H9 (cell line): ENCODE measurements at regions not wholly inside any gene's neighbourhood (a gene's known extent, or its start where the extent isn't known, plus 50 kb on each side); places are given as distances from the start of the nearest gene placed in this dataset.

Source experiments
- DNase-seq: peaks from one replicate; pipeline ENCODE4 v3.0.0-alpha.2; 2017
- H2AFZ ChIP-seq: one replicate; pipeline ENCODE4 v1.6.1; 2013; ENCODE audit warnings: mild to moderate bottlenecking, low read length, control low read depth, moderate library complexity
- H2AK5ac ChIP-seq: 2 replicates; pipeline ENCODE4 v1.6.1; 2013; ENCODE audit warnings: low read length, control low read depth, mixed read lengths; ENCODE audit not compliant: insufficient read length
- H2BK120ac ChIP-seq: one replicate; pipeline ENCODE4 v1.6.1; 2013; ENCODE audit warnings: low read depth, mild to moderate bottlenecking, low read length, control low read depth, inconsistent platforms; ENCODE audit not compliant: poor library complexity, severe bottlenecking
- H2BK12ac ChIP-seq: 2 replicates; pipeline ENCODE4 v1.6.1; 2013; ENCODE audit warnings: low read length, control low read depth, mixed read lengths, low read depth; ENCODE audit not compliant: insufficient read length
- H2BK15ac ChIP-seq: 2 replicates; pipeline ENCODE4 v1.6.1; 2013; ENCODE audit warnings: low read depth, low read length, control low read depth
- H2BK20ac ChIP-seq: one replicate; pipeline ENCODE4 v1.6.1; 2013; ENCODE audit warnings: low read depth, mild to moderate bottlenecking, low read length, control low read depth, inconsistent platforms; ENCODE audit not compliant: poor library complexity, severe bottlenecking
- H2BK5ac ChIP-seq: 2 replicates; pipeline ENCODE4 v1.6.1; 2013; ENCODE audit warnings: low read length, control low read depth, mixed read lengths; ENCODE audit not compliant: insufficient read length
- H3K14ac ChIP-seq: 2 replicates; pipeline ENCODE4 v1.6.1; 2013; ENCODE audit warnings: low read length, control low read depth; ENCODE audit not compliant: insufficient read depth
- H3K18ac ChIP-seq: 2 replicates; pipeline ENCODE4 v1.6.1; 2013; ENCODE audit warnings: low read depth, mild to moderate bottlenecking, mixed read lengths, low read length, control low read depth; ENCODE audit not compliant: insufficient read length
- H3K23ac ChIP-seq: 2 replicates; pipeline ENCODE4 v1.6.1; 2013; ENCODE audit warnings: low read length, control low read depth, mixed read lengths, low read depth; ENCODE audit not compliant: insufficient read length
- H3K23me2 ChIP-seq: 2 replicates; pipeline ENCODE4 v1.6.1; 2013; ENCODE audit warnings: low read depth, mild to moderate bottlenecking, mixed read lengths, low read length, control low read depth; ENCODE audit not compliant: insufficient read length, poor library complexity, severe bottlenecking
- H3K27ac ChIP-seq: 2 replicates; pipeline ENCODE4 v1.5.1; 2013; ENCODE audit warnings: low read length, control low read depth, mixed read lengths, low read depth; ENCODE audit not compliant: insufficient read length
- H3K27me3 ChIP-seq: 2 replicates; pipeline ENCODE4 v1.6.1; 2013; ENCODE audit warnings: low read length, control low read depth, inconsistent platforms; ENCODE audit not compliant: insufficient read depth
- H3K4ac ChIP-seq: 2 replicates; pipeline ENCODE4 v1.6.1; 2013; ENCODE audit warnings: low read depth, mild to moderate bottlenecking, control low read depth, inconsistent platforms, low read length, moderate library complexity
- H3K4me1 ChIP-seq: 2 replicates; pipeline ENCODE4 v1.6.1; 2013; ENCODE audit warnings: low read length, control low read depth, inconsistent platforms; ENCODE audit not compliant: insufficient read depth
- H3K4me2 ChIP-seq: 2 replicates; pipeline ENCODE4 v1.6.1; 2013; ENCODE audit warnings: low read length, control low read depth, mixed read lengths; ENCODE audit not compliant: insufficient read length, insufficient read depth
- H3K56ac ChIP-seq: 2 replicates; pipeline ENCODE4 v1.6.1; 2013; ENCODE audit warnings: low read depth, mild to moderate bottlenecking, mixed read lengths, low read length, control low read depth; ENCODE audit not compliant: insufficient read length
- H3K79me1 ChIP-seq: 2 replicates; pipeline ENCODE4 v1.6.1; 2013; ENCODE audit warnings: low read depth, mild to moderate bottlenecking, moderate library complexity, low read length, control low read depth, inconsistent platforms; ENCODE audit not compliant: insufficient read depth, poor library complexity, severe bottlenecking
- H3K79me2 ChIP-seq: 2 replicates; pipeline ENCODE4 v1.6.1; 2013; ENCODE audit warnings: low read length, control low read depth, inconsistent platforms; ENCODE audit not compliant: insufficient read depth
- H3K9ac ChIP-seq: 2 replicates; pipeline ENCODE4 v1.6.1; 2013; ENCODE audit warnings: low read length, control low read depth, mixed read lengths; ENCODE audit not compliant: insufficient read length; ENCODE audit errors: extremely low read depth
- H3K9me3 ChIP-seq: one replicate; pipeline ENCODE4 v1.6.1; 2013; ENCODE audit warnings: low read depth, low read length, inconsistent platforms; ENCODE audit not compliant: control insufficient read depth
- H3T11ph ChIP-seq: one replicate; pipeline ENCODE4 v1.6.1; 2013; ENCODE audit warnings: mild to moderate bottlenecking, low read length, control low read depth, inconsistent platforms
- H4K20me1 ChIP-seq: one replicate; pipeline ENCODE4 v1.6.1; 2013; ENCODE audit not compliant: control insufficient read depth, insufficient read length, insufficient read depth
- H4K5ac ChIP-seq: 2 replicates; pipeline ENCODE4 v1.6.1; 2013; ENCODE audit warnings: low read depth, mild to moderate bottlenecking, mixed read lengths, low read length, control low read depth; ENCODE audit not compliant: insufficient read length
- H4K8ac ChIP-seq: replicated peaks from 2 replicates; pipeline ENCODE4 v1.6.1; 2013; ENCODE audit warnings: low read length, control low read depth, mixed read lengths, low read depth; ENCODE audit not compliant: insufficient read length
- H4K91ac ChIP-seq: 2 replicates; pipeline ENCODE4 v1.6.1; 2013; ENCODE audit warnings: low read depth, mild to moderate bottlenecking, moderate library complexity, mixed read lengths, low read length, control low read depth; ENCODE audit not compliant: insufficient read length
- H3K27ac Mint-ChIP-seq, 3 experiments: 2 replicates in 2 of 3; 3 replicates in 1 of 3; pipeline ENCODE4 v1.8.0; 2020 to 2021; ENCODE audit warnings: mixed read lengths in 3 of 3, mild to moderate bottlenecking in 1 of 3, moderate library complexity in 1 of 3
- H3K27me3 Mint-ChIP-seq: 2 replicates; pipeline ENCODE4 v1.8.0; 2021; ENCODE audit warnings: low read depth, mild to moderate bottlenecking, moderate library complexity, mixed read lengths
- H3K36me3 Mint-ChIP-seq, 3 experiments: 2 replicates in 2 of 3; 3 replicates in 1 of 3; pipeline ENCODE4 v1.8.0; 2020 to 2021; ENCODE audit warnings: low read depth in 3 of 3, mixed read lengths in 3 of 3; ENCODE audit not compliant: insufficient read depth in 1 of 3
- H3K4me1 Mint-ChIP-seq, 2 experiments: 2 replicates each; pipeline ENCODE4 v1.8.0; 2020; ENCODE audit warnings: mixed read lengths in 2 of 2
- H3K4me3 Mint-ChIP-seq, 2 experiments: 2 replicates in 1 of 2; 3 replicates in 1 of 2; pipeline ENCODE4 v1.8.0; 2020 to 2021; ENCODE audit warnings: mild to moderate bottlenecking in 2 of 2, mixed read lengths in 2 of 2, moderate library complexity in 1 of 2
- H3K9me3 Mint-ChIP-seq, 2 experiments: 2 replicates in 1 of 2; 3 replicates in 1 of 2; pipeline ENCODE4 v1.8.0; 2020; ENCODE audit warnings: mild to moderate bottlenecking in 2 of 2, mixed read lengths in 2 of 2, moderate library complexity in 1 of 2
- WGBS: extraction: QIAGEN DNeasy Blood & Tissue Kit; methylation state at CpG from one replicate; pipeline ENCODE4 v1.1.7; 2013; ENCODE audit warnings: missing lambda C conversion rate, low lambda C conversion rate, mixed read lengths; ENCODE audit not compliant: insufficient read length; ENCODE audit errors: extremely low coverage; 5-methylcytosine and 5-hydroxymethylcytosine counted together
- TF ChIP-seq, protein P1 (sequence below): fragments of 200-600 bp; sonication (generic); conservative IDR thresholded peaks from 3 replicates; pipeline ENCODE4 v1.8.0; 2021; ENCODE audit warnings: antibody characterized with exemption, mild to moderate bottlenecking

DNA sequence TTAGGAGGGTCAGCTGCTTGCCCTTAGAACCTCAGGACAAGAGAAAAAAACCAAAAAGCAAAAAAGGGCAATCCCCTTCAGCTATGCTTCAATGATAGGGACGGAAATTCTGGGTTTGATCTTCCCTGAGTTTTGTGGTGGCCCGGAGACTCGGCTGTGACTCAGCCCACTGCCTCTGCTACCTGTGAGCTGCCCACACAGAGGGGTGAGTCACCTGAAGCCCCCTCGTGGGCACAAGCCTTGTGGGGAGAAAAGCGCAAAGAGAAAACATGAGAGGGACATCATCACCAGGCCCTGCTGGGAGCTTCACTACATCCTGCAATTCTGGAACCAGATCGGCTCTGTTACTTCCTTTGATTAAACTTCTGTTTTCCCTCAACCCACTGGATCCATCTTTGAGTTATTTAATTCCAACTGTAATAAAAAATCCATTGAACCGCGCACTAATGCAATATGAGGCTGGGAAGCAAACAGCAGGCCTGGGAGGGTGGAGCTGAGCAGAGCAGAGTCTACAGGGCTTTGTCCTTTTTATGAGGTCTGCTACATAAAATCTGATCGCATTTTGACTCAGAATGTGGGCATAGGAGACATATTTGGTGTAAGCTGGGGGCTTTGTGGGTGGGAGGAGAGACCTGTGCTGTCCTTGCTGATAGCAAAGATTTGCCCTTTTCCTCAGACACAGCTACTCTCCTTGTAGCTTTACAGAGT lies 58.7 kb upstream of the STUM start:
- Histone ChIP-seq H3K4ac (no peak overlapping the region), H3K4me1 (peaks cover 3% of the 10 kb centered on the region; the same call in 1 of the 2 replicates), H3K18ac (no peak overlapping the region), H4K91ac (no peak overlapping the region), H3K9ac (no peak overlapping the region), H2BK120ac (no peak overlapping the region), H3T11ph (no peak overlapping the region), H4K8ac (no peak overlapping the region), H4K5ac (no peak overlapping the region), H3K56ac (no peak overlapping the region), H3K27me3 (no peaks in the 10 kb centered on the region), H3K27ac (no peak overlapping the region), H2BK5ac (no peak overlapping the region), H2BK20ac (no peak overlapping the region), H2BK12ac (no peak overlapping the region), H3K79me1 (no peaks in the 10 kb centered on the region), H2BK15ac (no peak overlapping the region), H4K20me1 (no peaks in the 10 kb centered on the region), H2AFZ (no peak overlapping the region), H2AK5ac (no peak overlapping the region), H3K23ac (no peak overlapping the region), H3K23me2 (no peaks in the 10 kb centered on the region), H3K4me2 (no peak overlapping the region), H3K14ac (no peak overlapping the region), H3K79me2 (no peaks in the 10 kb centered on the region), H3K9me3 (no peaks in the 10 kb centered on the region)
- no peak overlapping the region for H3K4me3 Mint-ChIP-seq
- H3K36me3 Mint-ChIP-seq: no peaks in the 10 kb centered on the region
- WGBS: no CpG with 5 or more reads among the region's 9 CpGs
- peaks cover 11 to 12% of the 10 kb centered on the region in 2 experiments for H3K4me1 Mint-ChIP-seq
- DNase-seq: peak; percentile 16
- TF ChIP-seq, protein P1, sequence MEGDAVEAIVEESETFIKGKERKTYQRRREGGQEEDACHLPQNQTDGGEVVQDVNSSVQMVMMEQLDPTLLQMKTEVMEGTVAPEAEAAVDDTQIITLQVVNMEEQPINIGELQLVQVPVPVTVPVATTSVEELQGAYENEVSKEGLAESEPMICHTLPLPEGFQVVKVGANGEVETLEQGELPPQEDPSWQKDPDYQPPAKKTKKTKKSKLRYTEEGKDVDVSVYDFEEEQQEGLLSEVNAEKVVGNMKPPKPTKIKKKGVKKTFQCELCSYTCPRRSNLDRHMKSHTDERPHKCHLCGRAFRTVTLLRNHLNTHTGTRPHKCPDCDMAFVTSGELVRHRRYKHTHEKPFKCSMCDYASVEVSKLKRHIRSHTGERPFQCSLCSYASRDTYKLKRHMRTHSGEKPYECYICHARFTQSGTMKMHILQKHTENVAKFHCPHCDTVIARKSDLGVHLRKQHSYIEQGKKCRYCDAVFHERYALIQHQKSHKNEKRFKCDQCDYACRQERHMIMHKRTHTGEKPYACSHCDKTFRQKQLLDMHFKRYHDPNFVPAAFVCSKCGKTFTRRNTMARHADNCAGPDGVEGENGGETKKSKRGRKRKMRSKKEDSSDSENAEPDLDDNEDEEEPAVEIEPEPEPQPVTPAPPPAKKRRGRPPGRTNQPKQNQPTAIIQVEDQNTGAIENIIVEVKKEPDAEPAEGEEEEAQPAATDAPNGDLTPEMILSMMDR: no peak
- no peak overlapping the region; a peak in 1 of 7 replicates for H3K27ac Mint-ChIP-seq
- peaks cover 8% of the 10 kb centered on the region for H3K27me3 Mint-ChIP-seq
- no peaks in the 10 kb centered on the region for H3K9me3 Mint-ChIP-seq
